ACHN (cell line): ENCODE measurements at regions not wholly inside any gene's neighbourhood (a gene's known extent, or its start where the extent isn't known, plus 50 kb on each side); places are given as distances from the start of the nearest gene placed in this dataset.
A peak's percentile ranks its signal among the peaks of the same experiment; 100 is the strongest.

Experiments
- DNase-seq: peaks from one replicate; pipeline ENCODE4 v3.0.0-alpha.2; 2015
- in situ Hi-C: cut with HindIII; loops from 2 replicates; pipeline ENCODE4 v1.10.0; 2017; ENCODE audit warnings: low sequenced_read_pairs, low pct_ligation_motif_present, low pct_unique_long_range_greater_than_20kb

- DNase-seq, result no peak
- in situ Hi-C loops, result no loop called here
Observed at GRCh38 chr4:136465691-136466090, 1066.6 kb downstream of the PCDH18 start.

- in situ Hi-C loops, result no loop called here
- no peak for DNase-seq
Observed at GRCh38 chr4:136463941-136464340, 1068.4 kb downstream of the PCDH18 start.

- DNase-seq, result no peak
- in situ Hi-C loops, result no loop called here
Observed at GRCh38 chr4:136461533-136461932, 1070.8 kb downstream of the PCDH18 start.

GRCh38 chr4:136458326-136458725 lies 1074.0 kb downstream of the PCDH18 start:
- no peak for DNase-seq
- in situ Hi-C loops, result no loop called here

- in situ Hi-C loops, result no loop called here
- DNase-seq, result no peak
Observed at GRCh38 chr4:136457577-136457976, 1074.7 kb downstream of the PCDH18 start.

GRCh38 chr4:136457004-136457403 lies 1075.3 kb downstream of the PCDH18 start:
- in situ Hi-C loops, result no loop called here
- DNase-seq, result no peak

- DNase-seq, result no peak
- in situ Hi-C loops, result no loop called here
Observed at GRCh38 chr4:136443006-136443405, 1089.3 kb downstream of the PCDH18 start.

- no peak for DNase-seq
- in situ Hi-C loops, result no loop called here
Observed at GRCh38 chr4:136442447-136442846, 1089.8 kb downstream of the PCDH18 start.

GRCh38 chr4:136441629-136442282 lies 1090.5 kb downstream of the PCDH18 start:
- no peak for DNase-seq
- in situ Hi-C loops, result no loop called here

- no peak for DNase-seq
Observed at GRCh38 chr4:136438645-136439044, 1093.6 kb downstream of the PCDH18 start.

GRCh38 chr4:136424052-136424451 lies 1108.2 kb downstream of the PCDH18 start:
- no peak for DNase-seq
- in situ Hi-C loops, result no loop called here

More at GRCh38 chr4:136438645-136439044, 1093.6 kb downstream of the PCDH18 start:
- in situ Hi-C loops, result no loop called here

- in situ Hi-C loops, result no loop called here
- DNase-seq, result no peak
Observed at GRCh38 chr4:136414981-136415380, 1117.3 kb downstream of the PCDH18 start.

- in situ Hi-C loops, result no loop called here
- no peak for DNase-seq
Observed at GRCh38 chr4:136412708-136413107, 1119.6 kb downstream of the PCDH18 start.

GRCh38 chr4:136400829-136401228 lies 1131.5 kb downstream of the PCDH18 start:
- in situ Hi-C loops, result no loop called here
- DNase-seq, result no peak

GRCh38 chr4:136395212-136395722 lies 1137.0 kb downstream of the PCDH18 start:
- DNase-seq, result no peak
- in situ Hi-C loops, result no loop called here

- in situ Hi-C loops, result no loop called here
- DNase-seq, result peak; percentile 4
Observed at GRCh38 chr4:136392576-136392975, 1139.7 kb downstream of the PCDH18 start.

GRCh38 chr4:136390824-136391223 lies 1141.5 kb downstream of the PCDH18 start:
- DNase-seq, result no peak
- in situ Hi-C loops, result no loop called here

- in situ Hi-C loops, result no loop called here
- DNase-seq, result no peak
Observed at GRCh38 chr4:136383082-136383481, 1149.2 kb downstream of the PCDH18 start.

GRCh38 chr4:136371231-136371630 lies 1161.1 kb downstream of the PCDH18 start:
- in situ Hi-C loops, result no loop called here

GRCh38 chr4:136369073-136369472 lies 1163.2 kb downstream of the PCDH18 start:
- DNase-seq, result no peak
- in situ Hi-C loops, result no loop called here

More at GRCh38 chr4:136371231-136371630, 1161.1 kb downstream of the PCDH18 start:
- no peak for DNase-seq
